T-helper 1 cell treated with Interleukin-12 subunit alpha and Interleukin-12 subunit beta and Interleukin-4 antibody, amounts not matched to agents 30 μg/mL and 1 μg/mL, for 36 hours (primary cell): ENCODE measurements at regions not wholly inside any gene's neighbourhood (a gene's known extent, or its start where the extent isn't known, plus 50 kb on each side); places are given as distances from the start of the nearest gene placed in this dataset.

ENCODE experiments used
- H3K27ac Mint-ChIP-seq: one replicate; pipeline ENCODE4 v1.8.0; 2021; ENCODE audit warnings: mild to moderate bottlenecking, mixed read lengths
- H3K27me3 Mint-ChIP-seq: one replicate; pipeline ENCODE4 v1.8.0; 2021; ENCODE audit warnings: low read depth, mixed read lengths
- H3K36me3 Mint-ChIP-seq: one replicate; pipeline ENCODE4 v1.8.0; 2021; ENCODE audit warnings: low read depth, mixed read lengths
- H3K4me1 Mint-ChIP-seq: one replicate; pipeline ENCODE4 v1.8.0; 2021; ENCODE audit warnings: low read depth, mixed read lengths
- H3K4me3 Mint-ChIP-seq: one replicate; pipeline ENCODE4 v1.8.0; 2021; ENCODE audit warnings: mild to moderate bottlenecking, moderate library complexity, mixed read lengths
- H3K9me3 Mint-ChIP-seq: one replicate; pipeline ENCODE4 v1.8.0; 2021; ENCODE audit warnings: mixed read lengths

- no peak overlapping the region for H3K27ac Mint-ChIP-seq
- H3K4me1 Mint-ChIP-seq = peaks cover 7% of the 10 kb centered on the region
- no peak overlapping the region for H3K4me3 Mint-ChIP-seq
- no peaks in the 10 kb centered on the region for H3K9me3 Mint-ChIP-seq
- H3K27me3 Mint-ChIP-seq = no peaks in the 10 kb centered on the region
- H3K36me3 Mint-ChIP-seq = no peaks in the 10 kb centered on the region
These were observed 515.5 kb upstream of the NOX3 start for GRCh38 chr6:155970876-155971708.

- no peaks in the 10 kb centered on the region for H3K27me3 Mint-ChIP-seq
- no peak overlapping the region for H3K4me3 Mint-ChIP-seq
- peaks cover 7% of the 10 kb centered on the region for H3K4me1 Mint-ChIP-seq
- no peaks in the 10 kb centered on the region for H3K36me3 Mint-ChIP-seq
- H3K27ac Mint-ChIP-seq = no peak overlapping the region
- H3K9me3 Mint-ChIP-seq = no peaks in the 10 kb centered on the region
These were observed 514.8 kb upstream of the NOX3 start for GRCh38 chr6:155970472-155970871.

- Mint-ChIP-seq H3K9me3 (no peaks in the 10 kb centered on the region), H3K27ac (no peak overlapping the region), H3K27me3 (no peaks in the 10 kb centered on the region), H3K4me3 (no peak overlapping the region), H3K4me1 (peaks cover 6% of the 10 kb centered on the region), H3K36me3 (no peaks in the 10 kb centered on the region)
These were observed 513.3 kb upstream of the NOX3 start for GRCh38 chr6:155968921-155969320.

- no peak overlapping the region for H3K4me3 Mint-ChIP-seq
- H3K27ac Mint-ChIP-seq = no peak overlapping the region
- no peaks in the 10 kb centered on the region for H3K9me3 Mint-ChIP-seq
- H3K27me3 Mint-ChIP-seq = no peaks in the 10 kb centered on the region
- no peaks in the 10 kb centered on the region for H3K36me3 Mint-ChIP-seq
- peaks cover 4% of the 10 kb centered on the region for H3K4me1 Mint-ChIP-seq
These were observed 511.7 kb upstream of the NOX3 start for GRCh38 chr6:155967322-155967721.

- H3K27ac Mint-ChIP-seq = no peak overlapping the region
- H3K27me3 Mint-ChIP-seq = no peaks in the 10 kb centered on the region
- H3K36me3 Mint-ChIP-seq = no peaks in the 10 kb centered on the region
- H3K4me3 Mint-ChIP-seq = no peak overlapping the region
- H3K9me3 Mint-ChIP-seq = peaks cover 9% of the 10 kb centered on the region
- no peaks in the 10 kb centered on the region for H3K4me1 Mint-ChIP-seq
These were observed 508.9 kb upstream of the NOX3 start for GRCh38 chr6:155964544-155964943.

GRCh38 chr6:155962276-155962675 lies 506.6 kb upstream of the NOX3 start:
- Mint-ChIP-seq H3K4me1 (no peaks in the 10 kb centered on the region), H3K9me3 (peaks cover 9% of the 10 kb centered on the region), H3K27me3 (no peaks in the 10 kb centered on the region), H3K4me3 (no peak overlapping the region), H3K27ac (no peak overlapping the region), H3K36me3 (no peaks in the 10 kb centered on the region)

- no peaks in the 10 kb centered on the region for H3K27me3 Mint-ChIP-seq
- H3K9me3 Mint-ChIP-seq = peaks cover 9% of the 10 kb centered on the region
- H3K4me1 Mint-ChIP-seq = no peaks in the 10 kb centered on the region
- H3K4me3 Mint-ChIP-seq = no peak overlapping the region
- no peaks in the 10 kb centered on the region for H3K36me3 Mint-ChIP-seq
- H3K27ac Mint-ChIP-seq = no peak overlapping the region
These were observed 504.4 kb upstream of the NOX3 start for GRCh38 chr6:155959898-155960495.

- Mint-ChIP-seq H3K36me3 (no peaks in the 10 kb centered on the region), H3K4me1 (no peaks in the 10 kb centered on the region), H3K4me3 (no peak overlapping the region), H3K27me3 (no peaks in the 10 kb centered on the region), H3K27ac (no peak overlapping the region), H3K9me3 (peaks cover 9% of the 10 kb centered on the region)
These were observed 502.9 kb upstream of the NOX3 start for GRCh38 chr6:155958550-155958949.

GRCh38 chr6:155955038-155955437 lies 499.4 kb upstream of the NOX3 start:
- Mint-ChIP-seq H3K27me3 (no peaks in the 10 kb centered on the region), H3K4me3 (no peak overlapping the region), H3K27ac (no peak overlapping the region), H3K4me1 (no peaks in the 10 kb centered on the region), H3K36me3 (no peaks in the 10 kb centered on the region), H3K9me3 (peaks cover 4% of the 10 kb centered on the region)

GRCh38 chr6:155954149-155954548 lies 498.5 kb upstream of the NOX3 start:
- no peak overlapping the region for H3K27ac Mint-ChIP-seq
- H3K9me3 Mint-ChIP-seq = peaks cover 3% of the 10 kb centered on the region
- H3K27me3 Mint-ChIP-seq = no peaks in the 10 kb centered on the region
- no peaks in the 10 kb centered on the region for H3K4me1 Mint-ChIP-seq
- no peaks in the 10 kb centered on the region for H3K36me3 Mint-ChIP-seq
- no peak overlapping the region for H3K4me3 Mint-ChIP-seq

- Mint-ChIP-seq H3K4me3 (no peak overlapping the region), H3K27ac (no peak overlapping the region), H3K4me1 (no peaks in the 10 kb centered on the region), H3K36me3 (no peaks in the 10 kb centered on the region), H3K27me3 (no peaks in the 10 kb centered on the region), H3K9me3 (peaks cover 23% of the 10 kb centered on the region)
These were observed 493.6 kb upstream of the NOX3 start for GRCh38 chr6:155949256-155949655.

- no peak overlapping the region for H3K4me3 Mint-ChIP-seq
- H3K27me3 Mint-ChIP-seq = no peaks in the 10 kb centered on the region
- no peak overlapping the region for H3K27ac Mint-ChIP-seq
- H3K4me1 Mint-ChIP-seq = no peaks in the 10 kb centered on the region
- H3K36me3 Mint-ChIP-seq = no peaks in the 10 kb centered on the region
- peaks cover 24% of the 10 kb centered on the region for H3K9me3 Mint-ChIP-seq
These were observed 491.2 kb upstream of the NOX3 start for GRCh38 chr6:155946860-155947259.

GRCh38 chr6:155943635-155944034 lies 488.0 kb upstream of the NOX3 start:
- no peaks in the 10 kb centered on the region for H3K27me3 Mint-ChIP-seq
- no peaks in the 10 kb centered on the region for H3K36me3 Mint-ChIP-seq
- H3K9me3 Mint-ChIP-seq = peaks cover 27% of the 10 kb centered on the region
- H3K27ac Mint-ChIP-seq = no peak overlapping the region
- no peaks in the 10 kb centered on the region for H3K4me1 Mint-ChIP-seq
- H3K4me3 Mint-ChIP-seq = no peak overlapping the region

- Mint-ChIP-seq H3K27me3 (no peaks in the 10 kb centered on the region), H3K9me3 (peaks cover 14% of the 10 kb centered on the region), H3K27ac (no peak overlapping the region), H3K36me3 (no peaks in the 10 kb centered on the region), H3K4me1 (no peaks in the 10 kb centered on the region), H3K4me3 (no peak overlapping the region)
These were observed 483.6 kb upstream of the NOX3 start for GRCh38 chr6:155939253-155939652.

GRCh38 chr6:155936551-155936950 lies 480.9 kb upstream of the NOX3 start:
- Mint-ChIP-seq H3K4me1 (no peaks in the 10 kb centered on the region), H3K4me3 (no peak overlapping the region), H3K27me3 (no peaks in the 10 kb centered on the region), H3K27ac (no peak overlapping the region), H3K36me3 (no peaks in the 10 kb centered on the region), H3K9me3 (peaks cover 20% of the 10 kb centered on the region)
